ENCODE measurements at regions not wholly inside any gene's neighbourhood (a gene's known extent, or its start where the extent isn't known, plus 50 kb on each side); places are given as distances from the start of the nearest gene placed in this dataset.

GRCh38 chr3:17806201-17806600, 63.8 kb upstream of the TBC1D5 start:
- Histone ChIP-seq H2AFZ (ENCODE audit: low read length) (no peak overlapping the region), H2BK120ac (replicated peaks; ENCODE audit: low read depth, low read length) (no peak overlapping the region), H4K8ac (ENCODE audit: extremely low read depth, insufficient read depth, low read length) (no peak overlapping the region), H3K36me3 (ENCODE audit: control insufficient read depth in 2 of 4, insufficient read depth in 4 of 4, low read length in 3 of 4) (no peaks in the 10 kb centered on the region), H2BK12ac (ENCODE audit: low read depth, low read length) (no peak overlapping the region), H3K79me1 (ENCODE audit: low read depth, low read length) (no peaks in the 10 kb centered on the region), H3K27ac (ENCODE audit: low read depth, low read length) (no peak overlapping the region), H4K20me1 (replicated peaks in 1 of 2; ENCODE audit: control insufficient read depth in 1 of 2, insufficient read depth in 2 of 2, low read length in 2 of 2) (no peaks in the 10 kb centered on the region), H4K5ac (ENCODE audit: insufficient read length, low read depth, low read length) (no peak overlapping the region), H3K9ac (replicated peaks in 1 of 4; ENCODE audit: extremely low read depth in 1 of 4, low read depth in 3 of 4, low read length in 3 of 4) (no peak overlapping the region), H2BK20ac (ENCODE audit: low read length) (no peak overlapping the region), H3K79me2 (ENCODE audit: control insufficient read depth in 1 of 2, insufficient read depth in 2 of 2, low read length in 2 of 2) (no peaks in the 10 kb centered on the region), H3K23me2 (ENCODE audit: low read depth, low read length) (no peaks in the 10 kb centered on the region), H3K23ac (ENCODE audit: insufficient read length) (no peak overlapping the region), H3K14ac (ENCODE audit: insufficient read length) (no peak overlapping the region), H3K4me3 (ENCODE audit: extremely low read depth in 1 of 4, insufficient read depth in 2 of 4, low read depth in 3 of 4, low read length in 4 of 4) (no peak overlapping the region), H2BK5ac (ENCODE audit: low read depth, low read length) (no peak overlapping the region), H4K91ac (replicated peaks; ENCODE audit: insufficient read length, low read length) (no peak overlapping the region), H3K4me1 (replicated peaks in 1 of 4; ENCODE audit: control insufficient read depth in 3 of 4, insufficient read depth in 4 of 4, low read length in 3 of 4) (no peaks in the 10 kb centered on the region), H3K9me3 (ENCODE audit: insufficient read depth in 2 of 2, low read depth in 1 of 2, low read length in 1 of 2) (no peaks in the 10 kb centered on the region), H3K18ac (ENCODE audit: extremely low read depth, low read length) (no peak overlapping the region), H3K56ac (replicated peaks; ENCODE audit: insufficient read length, low read depth, low read length) (no peak overlapping the region), H3K4me2 (ENCODE audit: insufficient read depth in 1 of 2, low read depth in 2 of 2, low read length in 2 of 2) (no peak overlapping the region), H2BK15ac (ENCODE audit: low read length) (no peak overlapping the region), H3K27me3 (replicated peaks in 1 of 4; ENCODE audit: control insufficient read depth in 3 of 4, extremely low read depth in 1 of 4, insufficient read depth in 3 of 4, low read length in 3 of 4) (no peaks in the 10 kb centered on the region), H3K4ac (replicated peaks; ENCODE audit: insufficient read length, low read depth, low read length) (no peak overlapping the region), H2AK5ac (ENCODE audit: low read depth, low read length) (no peak overlapping the region)
- 87% methylated on average over 3 of the region's 5 CpGs; no CpG with 5 or more reads in 1 of the 2 experiments for WGBS, 2 experiments (ENCODE audit: extremely low coverage in 1 of 2, insufficient coverage in 1 of 2, insufficient read length in 1 of 2, insufficient replicate concordance in 2 of 2, low coverage in 1 of 2, low lambda C conversion rate in 2 of 2, missing lambda C conversion rate in 1 of 2)
- ChIA-PET POLR2A (ENCODE audit: partially characterized antibody) (no interaction called here), CTCF (ENCODE audit: partially characterized antibody) (interaction anchor here (1.0 kb wide), 1 partner anchor 380 kb away, joined by 3 read pairs; no protein-coding TSS in a partner anchor)
- DNase-seq (ENCODE audit: low read depth in 1 of 2, low spot score in 2 of 2) (no peak), FAIRE-seq (no peak)
- no peak for TF ChIP-seq KDM5A (IDR thresholded peaks at IDR 0.05; ENCODE audit: low read length)

All from H1 (cell line).